GM21390 (cell line): ENCODE measurements at regions not wholly inside any gene's neighbourhood (a gene's known extent, or its start where the extent isn't known, plus 50 kb on each side); places are given as distances from the start of the nearest gene placed in this dataset.

Source experiments
- ATAC-seq: cut with Tn5 transposase; IDR thresholded peaks from one replicate; pipeline ENCODE4 v1.9.1; 2021; ENCODE audit not compliant: unreplicated experiment

GRCh38 chr10:105989995-105990394 lies 1174.5 kb downstream of the SORCS1 start:
- ATAC-seq = no peak

GRCh38 chr10:105988848-105989247 lies 1175.7 kb downstream of the SORCS1 start:
- ATAC-seq = no peak

DNA sequence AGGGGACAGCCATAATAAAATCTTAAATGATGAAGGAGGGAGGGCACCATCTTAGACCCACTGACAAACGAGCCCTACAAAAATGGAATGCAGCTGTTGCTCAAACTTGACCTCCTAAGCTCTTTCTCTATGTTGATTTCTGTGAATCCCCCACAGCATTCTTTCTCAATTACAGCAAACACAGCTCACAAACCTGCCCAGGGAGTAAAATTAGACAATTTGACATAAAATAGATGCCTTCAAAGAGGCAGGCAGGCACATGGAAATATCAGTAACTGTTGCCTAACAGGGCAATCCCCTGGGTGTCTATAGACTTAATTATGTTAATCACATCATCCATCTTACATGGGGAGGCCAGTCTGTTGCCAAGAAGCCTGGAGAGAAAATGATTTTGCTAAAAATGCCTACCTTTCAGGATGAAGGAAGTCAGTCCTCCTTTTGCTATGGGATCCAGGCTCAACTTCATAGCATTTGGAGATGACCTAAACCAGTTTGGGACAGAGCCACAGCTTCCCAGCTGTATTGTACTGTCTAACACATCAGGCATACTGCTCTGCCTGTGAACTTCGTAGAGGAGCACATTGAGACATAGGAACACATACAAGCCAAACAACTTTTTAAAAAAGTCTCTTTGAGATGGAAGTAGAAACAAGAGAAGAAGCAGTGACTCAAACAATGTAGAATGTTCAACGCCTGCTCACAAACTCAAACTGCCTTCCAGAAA lies 1177.4 kb downstream of the SORCS1 start:
- ATAC-seq = no peak

- ATAC-seq = no peak
Observed at GRCh38 chr10:105986486-105986885, 1178.0 kb downstream of the SORCS1 start.

DNA sequence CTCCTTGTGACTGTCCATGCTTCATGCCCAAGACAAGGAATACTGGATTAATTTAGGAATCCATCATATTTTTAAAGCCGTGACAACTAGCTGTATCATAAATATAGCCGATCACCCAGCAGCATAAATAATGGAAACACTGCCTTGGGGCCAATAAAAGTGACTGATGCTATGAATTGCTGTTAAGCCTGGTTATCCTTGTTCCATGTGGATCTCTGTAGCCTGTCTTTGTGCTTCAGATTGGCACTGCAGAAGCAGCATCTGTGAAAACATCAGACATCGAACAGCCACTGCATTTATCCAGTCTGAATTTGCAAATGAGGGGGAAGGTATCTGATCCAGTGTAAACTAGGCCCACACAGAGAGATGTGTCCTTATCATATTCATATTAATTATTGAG lies 1181.8 kb downstream of the SORCS1 start:
- no peak for ATAC-seq

GRCh38 chr10:105981679-105982078 lies 1182.8 kb downstream of the SORCS1 start:
- no peak for ATAC-seq

DNA sequence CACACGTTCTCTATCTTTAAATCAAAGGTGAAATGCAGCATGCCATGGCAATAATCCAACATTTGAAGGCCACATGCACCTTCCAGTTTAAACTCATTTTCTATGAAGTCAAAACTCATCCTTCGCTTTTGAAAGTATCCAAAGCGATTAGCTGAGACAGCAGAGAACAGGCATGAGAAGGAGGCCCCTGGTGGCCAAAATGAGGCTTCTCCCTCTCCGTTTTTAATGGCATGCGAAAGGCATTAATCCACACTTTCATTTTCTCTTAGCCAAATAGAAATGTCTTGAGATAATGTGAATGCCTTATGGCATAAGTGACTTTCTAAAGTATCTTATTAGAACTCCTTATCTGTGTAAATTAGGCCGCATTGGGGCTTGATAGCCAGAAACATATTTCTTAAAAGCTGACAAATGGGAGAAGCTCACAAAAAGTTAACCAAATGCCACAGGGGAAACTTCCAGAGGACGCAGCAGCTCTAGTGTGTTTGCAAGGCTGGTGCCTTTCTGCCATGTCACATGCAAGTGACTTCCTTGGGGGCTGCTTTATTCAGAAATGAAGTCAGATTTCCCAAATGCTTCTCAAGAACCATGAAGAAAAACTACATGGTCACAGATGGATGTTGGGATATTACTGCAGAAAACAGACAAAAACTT lies 1189.6 kb downstream of the SORCS1 start:
- ATAC-seq = no peak

DNA sequence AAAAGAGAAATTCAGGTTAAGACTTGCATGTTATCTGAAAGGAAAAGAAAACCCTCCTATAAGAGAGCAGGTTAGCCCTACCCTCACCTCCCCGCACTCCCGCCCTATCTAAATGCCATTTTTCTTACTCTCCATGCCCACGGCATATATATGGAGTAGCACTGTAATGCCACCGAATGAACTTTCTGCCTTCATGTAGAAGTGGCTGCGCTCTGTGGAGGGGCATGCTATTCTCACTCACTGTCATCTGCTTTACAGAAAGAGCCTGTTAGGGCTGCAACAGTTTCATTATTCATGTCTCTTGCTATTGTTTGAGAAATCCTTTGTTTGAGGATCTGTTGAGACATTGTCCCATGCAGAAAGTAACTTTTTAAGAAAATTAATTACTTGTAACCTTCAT lies 1190.6 kb downstream of the SORCS1 start:
- ATAC-seq = no peak

- ATAC-seq = no peak
Observed at GRCh38 chr10:105973360-105973759, 1191.1 kb downstream of the SORCS1 start.

GRCh38 chr10:105971460-105971859 lies 1193.0 kb downstream of the SORCS1 start:
- no peak for ATAC-seq

GRCh38 chr10:105969884-105970377 lies 1194.6 kb downstream of the SORCS1 start:
- ATAC-seq = no peak

DNA sequence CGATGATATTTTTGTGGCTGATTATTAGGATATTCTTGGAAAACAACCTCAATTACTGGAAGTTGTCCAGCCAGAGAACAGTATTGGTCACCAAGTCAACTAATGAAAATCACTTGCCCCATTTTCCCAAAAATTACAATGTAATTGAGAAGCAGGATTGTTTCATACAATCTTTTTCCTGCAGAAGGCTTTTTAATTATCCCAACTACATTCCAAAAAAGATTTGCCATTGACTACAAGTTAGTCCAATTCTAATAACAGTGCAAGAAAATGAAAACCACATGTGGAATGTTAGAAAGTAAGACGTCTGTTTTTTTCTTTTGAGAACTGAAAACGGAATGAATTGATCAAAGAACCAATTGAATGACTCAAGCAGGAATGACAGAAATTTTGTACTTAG lies 1195.8 kb downstream of the SORCS1 start:
- no peak for ATAC-seq

- no peak for ATAC-seq
Observed at GRCh38 chr10:105967256-105967655, 1197.2 kb downstream of the SORCS1 start.

DNA sequence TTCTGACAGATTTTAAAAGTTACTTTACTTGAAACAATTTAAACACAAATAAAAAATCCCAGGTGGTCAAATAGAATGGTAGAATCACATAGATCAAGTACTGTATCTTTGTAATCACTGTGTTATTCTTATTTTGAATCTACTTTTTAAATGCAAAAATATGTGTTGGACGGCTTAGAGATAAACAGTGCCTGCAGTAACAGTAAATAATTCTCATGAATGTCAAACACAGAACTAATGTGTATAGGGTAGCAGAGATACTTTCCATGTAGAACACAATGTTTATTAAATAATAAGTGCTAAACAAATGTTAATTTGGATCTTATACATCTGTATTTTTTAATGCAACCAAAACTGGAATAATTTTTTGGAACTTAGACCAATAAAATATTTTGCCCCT lies 1199.4 kb downstream of the SORCS1 start:
- no peak for ATAC-seq

DNA sequence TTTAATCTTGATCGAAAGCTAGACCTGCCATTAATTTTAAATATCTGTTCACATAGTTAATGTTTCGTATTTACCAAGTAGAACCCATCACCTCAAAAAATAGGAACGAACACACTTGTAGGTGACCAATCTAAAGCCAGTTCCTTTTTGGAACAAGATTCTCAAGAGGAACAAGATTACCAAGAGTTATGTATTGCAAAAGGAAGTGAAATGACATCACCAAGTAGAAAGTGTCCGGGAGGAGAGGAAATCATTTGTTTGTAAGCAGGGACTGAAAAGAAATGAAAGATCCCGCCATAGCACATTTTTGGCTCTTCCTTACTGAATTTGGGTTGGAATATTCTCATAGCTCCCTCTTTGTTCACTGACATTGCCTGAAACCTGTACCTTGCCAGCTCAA lies 1200.5 kb downstream of the SORCS1 start:
- ATAC-seq = no peak

DNA sequence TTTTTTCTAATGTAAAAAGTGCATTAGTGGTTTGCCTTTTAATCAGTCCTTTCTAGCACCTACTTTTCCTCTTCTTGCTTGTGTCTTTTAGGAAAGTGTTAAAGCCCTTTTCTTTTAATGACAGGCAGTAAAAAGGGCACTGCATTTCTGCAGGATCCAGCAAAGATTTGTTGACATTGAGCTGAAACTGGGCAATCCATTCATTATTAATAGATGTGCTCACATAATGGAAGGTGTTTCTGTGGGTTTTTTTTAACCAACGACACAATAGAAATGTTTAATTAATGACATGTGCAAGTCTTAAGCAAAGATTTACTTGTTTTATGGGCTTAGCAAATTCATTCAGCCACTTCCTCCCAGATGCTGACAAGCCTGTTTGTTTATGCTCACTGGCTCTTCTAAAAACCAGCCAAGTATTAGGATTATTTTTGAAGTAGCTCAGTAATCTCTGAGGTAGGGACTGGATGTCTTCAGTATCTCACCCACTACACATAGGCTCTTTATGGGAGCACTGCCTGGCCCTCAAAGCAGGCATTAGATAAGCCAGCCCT lies 1201.1 kb downstream of the SORCS1 start:
- no peak for ATAC-seq

DNA sequence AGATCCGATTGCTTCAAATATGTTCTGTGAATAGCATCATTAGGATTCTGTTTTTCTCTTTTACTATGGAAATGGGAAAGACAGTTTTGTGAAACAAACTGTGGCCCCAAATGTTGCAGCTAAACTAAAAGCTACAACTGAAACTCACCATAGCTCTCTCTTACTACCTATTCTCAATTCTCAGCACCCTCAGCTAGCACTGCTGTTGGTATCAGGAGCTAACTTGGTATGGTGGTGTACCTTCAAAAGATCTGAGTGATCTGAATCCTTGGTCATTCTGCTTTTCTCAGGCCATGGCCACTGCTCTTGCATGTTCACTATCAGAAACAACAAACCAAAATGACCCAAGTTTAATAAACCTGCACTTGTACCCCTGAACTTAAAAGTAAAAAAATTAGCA lies 1208.0 kb downstream of the SORCS1 start:
- peak; percentile 67 for ATAC-seq

DNA sequence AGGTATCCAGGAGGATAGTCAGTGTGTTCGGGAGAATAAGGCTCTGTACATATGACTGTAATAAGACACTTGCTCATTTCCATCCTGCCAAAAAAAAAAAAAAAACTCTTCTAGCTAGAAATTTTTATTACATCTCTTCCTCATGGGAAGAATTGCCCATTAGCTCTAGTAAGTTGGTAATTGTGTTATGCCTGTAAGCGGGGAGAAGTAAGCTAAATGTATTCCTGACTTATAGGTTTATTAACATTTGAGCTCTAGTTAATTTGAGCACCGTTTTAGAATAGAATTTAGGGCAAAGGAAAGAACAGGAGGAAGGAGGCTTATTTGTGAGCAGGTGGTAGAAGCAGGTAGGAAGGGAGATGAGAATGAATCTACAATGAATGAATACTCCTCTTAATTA lies 1210.6 kb downstream of the SORCS1 start:
- no peak for ATAC-seq

GRCh38 chr10:105953056-105953455 lies 1211.5 kb downstream of the SORCS1 start:
- no peak for ATAC-seq

DNA sequence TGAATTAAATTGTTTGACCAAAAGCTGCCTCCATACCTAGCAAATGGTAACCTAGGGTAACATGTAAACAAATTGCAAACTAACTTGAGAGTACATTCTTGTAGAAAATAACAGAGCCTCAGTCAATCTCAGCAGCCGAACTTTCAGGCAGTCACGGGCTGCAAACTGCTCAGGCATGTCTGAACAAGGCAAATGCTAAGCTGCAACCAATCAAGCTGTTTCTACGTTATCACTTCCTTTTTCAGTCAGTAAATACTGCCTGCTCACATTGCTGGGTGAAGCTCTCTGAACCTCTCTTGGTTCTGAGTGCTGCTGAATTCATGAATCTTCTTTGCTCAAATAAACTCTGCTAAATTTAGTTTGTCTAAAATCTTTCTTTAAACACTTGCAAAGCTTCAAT lies 1212.4 kb downstream of the SORCS1 start:
- ATAC-seq = peak; percentile 90

DNA sequence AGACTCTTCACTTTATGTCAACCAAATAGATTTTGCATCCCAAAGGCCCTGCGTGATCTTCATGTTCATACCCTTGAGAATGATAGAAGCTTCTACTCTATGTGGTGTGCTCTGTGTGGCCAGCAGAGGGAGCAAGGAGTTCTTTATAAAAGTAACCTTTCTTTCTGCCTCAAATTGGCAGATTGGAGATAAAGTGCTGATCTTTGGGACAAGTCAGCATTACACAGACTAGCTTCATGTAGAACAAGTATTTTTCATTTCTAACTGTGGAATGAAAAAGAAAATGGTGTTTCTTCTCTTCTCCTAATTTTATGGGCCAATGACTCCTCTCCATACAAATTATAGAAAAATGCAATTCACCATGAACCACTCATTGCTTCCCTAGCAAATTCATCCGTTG lies 1214.1 kb downstream of the SORCS1 start:
- no peak for ATAC-seq

DNA sequence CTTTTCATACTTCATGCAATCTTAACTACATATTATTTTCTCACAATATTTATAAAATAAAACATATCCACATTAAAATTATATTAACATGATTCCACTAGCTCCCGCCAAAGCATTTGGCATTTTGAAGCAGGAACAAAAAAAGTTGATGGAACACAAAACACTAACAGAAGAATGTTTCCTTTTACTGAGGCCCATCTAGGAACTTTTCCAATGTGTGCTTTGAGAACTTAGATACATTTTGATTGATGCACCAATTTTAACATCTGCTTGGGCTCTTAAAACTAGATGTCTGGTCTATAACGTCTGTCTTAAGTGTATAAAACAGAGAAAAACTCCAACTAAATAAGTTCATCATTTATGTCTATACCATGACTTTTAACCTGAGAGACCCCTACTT lies 1214.8 kb downstream of the SORCS1 start:
- no peak for ATAC-seq
